DND-41 (cell line): ENCODE measurements at regions not wholly inside any gene's neighbourhood (a gene's known extent, or its start where the extent isn't known, plus 50 kb on each side); places are given as distances from the start of the nearest gene placed in this dataset.
"Not testable (repeated sequence)": the region's sequence is repeated elsewhere in the genome, so short reads cannot be mapped to it uniquely, and the experiment has no call there.

Source experiments
- EZH2 ChIP-seq: IDR thresholded peaks from 3 replicates; pipeline ENCODE4 v1.6.1; 2012; ENCODE audit warnings: borderline replicate concordance, low read depth, mild to moderate bottlenecking, moderate library complexity, low read length, inconsistent platforms; ENCODE audit not compliant: severe bottlenecking
- TF ChIP-seq, protein P1 (sequence below): IDR thresholded peaks from 2 replicates; pipeline ENCODE4 v1.5.1; 2012; ENCODE audit warnings: borderline replicate concordance, low read length, moderate library complexity, mild to moderate bottlenecking; ENCODE audit not compliant: poor library complexity, severe bottlenecking; ENCODE audit errors: extremely low read depth

DNA sequence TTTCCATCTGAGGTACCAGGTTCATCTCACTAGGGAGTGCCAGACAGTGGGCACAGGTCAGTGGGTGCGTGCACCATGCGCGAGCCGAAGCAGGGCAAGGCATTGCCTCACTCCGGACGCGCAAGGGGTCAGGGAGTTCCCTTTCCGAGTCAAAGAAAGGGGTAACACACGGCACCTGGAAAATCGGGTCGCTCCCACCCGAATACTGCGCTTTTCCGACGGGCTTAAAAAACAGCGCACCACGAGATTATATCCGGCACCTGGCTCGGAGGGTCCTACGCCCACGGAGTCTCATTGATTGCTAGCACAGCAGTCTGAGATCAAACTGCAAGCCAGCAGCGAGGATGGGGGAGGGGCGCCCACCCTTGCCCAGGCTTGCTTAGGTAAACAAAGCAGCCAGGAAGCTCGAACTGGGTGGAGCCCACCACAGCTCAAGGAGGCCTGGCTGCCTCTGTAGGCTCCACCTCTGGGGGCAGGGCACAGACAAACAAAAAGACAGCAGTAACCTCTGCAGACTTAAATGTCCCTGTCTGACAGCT lies 242.5 kb downstream of the CYLC2 start:
- TF ChIP-seq, protein P1, sequence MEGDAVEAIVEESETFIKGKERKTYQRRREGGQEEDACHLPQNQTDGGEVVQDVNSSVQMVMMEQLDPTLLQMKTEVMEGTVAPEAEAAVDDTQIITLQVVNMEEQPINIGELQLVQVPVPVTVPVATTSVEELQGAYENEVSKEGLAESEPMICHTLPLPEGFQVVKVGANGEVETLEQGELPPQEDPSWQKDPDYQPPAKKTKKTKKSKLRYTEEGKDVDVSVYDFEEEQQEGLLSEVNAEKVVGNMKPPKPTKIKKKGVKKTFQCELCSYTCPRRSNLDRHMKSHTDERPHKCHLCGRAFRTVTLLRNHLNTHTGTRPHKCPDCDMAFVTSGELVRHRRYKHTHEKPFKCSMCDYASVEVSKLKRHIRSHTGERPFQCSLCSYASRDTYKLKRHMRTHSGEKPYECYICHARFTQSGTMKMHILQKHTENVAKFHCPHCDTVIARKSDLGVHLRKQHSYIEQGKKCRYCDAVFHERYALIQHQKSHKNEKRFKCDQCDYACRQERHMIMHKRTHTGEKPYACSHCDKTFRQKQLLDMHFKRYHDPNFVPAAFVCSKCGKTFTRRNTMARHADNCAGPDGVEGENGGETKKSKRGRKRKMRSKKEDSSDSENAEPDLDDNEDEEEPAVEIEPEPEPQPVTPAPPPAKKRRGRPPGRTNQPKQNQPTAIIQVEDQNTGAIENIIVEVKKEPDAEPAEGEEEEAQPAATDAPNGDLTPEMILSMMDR: not testable (repeated sequence)
- not testable (repeated sequence) for TF ChIP-seq EZH2
